ENCODE measurements at regions not wholly inside any gene's neighbourhood (a gene's known extent, or its start where the extent isn't known, plus 50 kb on each side); places are given as distances from the start of the nearest gene placed in this dataset.

DNA sequence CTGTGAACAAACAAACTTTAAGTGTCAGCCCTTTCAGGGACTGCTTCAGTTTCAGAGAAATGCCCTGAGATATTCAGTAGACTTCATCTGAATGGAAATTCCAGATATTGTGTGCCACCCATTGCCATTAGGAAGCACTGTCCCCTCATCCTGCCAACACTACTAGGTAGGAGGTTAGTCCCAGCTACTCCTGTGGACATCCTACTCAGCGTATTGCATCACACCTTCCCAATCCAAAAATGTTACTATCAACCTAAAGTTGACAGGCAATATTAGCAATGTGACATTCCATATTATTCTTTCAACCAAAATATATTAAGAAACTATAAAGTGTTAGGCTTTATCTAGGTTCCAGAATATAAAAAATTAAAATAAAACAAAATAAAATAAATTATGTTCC, 552.0 kb upstream of the ST8SIA4 start:
- TF ChIP-seq, protein P1, sequence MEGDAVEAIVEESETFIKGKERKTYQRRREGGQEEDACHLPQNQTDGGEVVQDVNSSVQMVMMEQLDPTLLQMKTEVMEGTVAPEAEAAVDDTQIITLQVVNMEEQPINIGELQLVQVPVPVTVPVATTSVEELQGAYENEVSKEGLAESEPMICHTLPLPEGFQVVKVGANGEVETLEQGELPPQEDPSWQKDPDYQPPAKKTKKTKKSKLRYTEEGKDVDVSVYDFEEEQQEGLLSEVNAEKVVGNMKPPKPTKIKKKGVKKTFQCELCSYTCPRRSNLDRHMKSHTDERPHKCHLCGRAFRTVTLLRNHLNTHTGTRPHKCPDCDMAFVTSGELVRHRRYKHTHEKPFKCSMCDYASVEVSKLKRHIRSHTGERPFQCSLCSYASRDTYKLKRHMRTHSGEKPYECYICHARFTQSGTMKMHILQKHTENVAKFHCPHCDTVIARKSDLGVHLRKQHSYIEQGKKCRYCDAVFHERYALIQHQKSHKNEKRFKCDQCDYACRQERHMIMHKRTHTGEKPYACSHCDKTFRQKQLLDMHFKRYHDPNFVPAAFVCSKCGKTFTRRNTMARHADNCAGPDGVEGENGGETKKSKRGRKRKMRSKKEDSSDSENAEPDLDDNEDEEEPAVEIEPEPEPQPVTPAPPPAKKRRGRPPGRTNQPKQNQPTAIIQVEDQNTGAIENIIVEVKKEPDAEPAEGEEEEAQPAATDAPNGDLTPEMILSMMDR (IDR thresholded peaks at IDR 0.05; ENCODE audit: low read length): no peak
- no peak for TF ChIP-seq EZH2 (IDR thresholded peaks at IDR 0.05; ENCODE audit: borderline replicate concordance, low read length)
